ENCODE measurements at regions not wholly inside any gene's neighbourhood (a gene's known extent, or its start where the extent isn't known, plus 50 kb on each side); places are given as distances from the start of the nearest gene placed in this dataset.

- TF ChIP-seq POU6F1 (CRISPR knock-in tag; IDR thresholded peaks at IDR 0.05; ENCODE audit: borderline replicate concordance, low read depth) = no peak
- no peak for TF ChIP-seq PPARA (CRISPR knock-in tag; IDR thresholded peaks at IDR 0.05; ENCODE audit: borderline replicate concordance)
- no peak for TF ChIP-seq ZFP3 (CRISPR knock-in tag; IDR thresholded peaks at IDR 0.05)
- no peak for TF ChIP-seq GLIS3 (CRISPR knock-in tag; IDR thresholded peaks at IDR 0.05)
- TF ChIP-seq ARNTL (CRISPR knock-in tag; IDR thresholded peaks at IDR 0.05; ENCODE audit: borderline replicate concordance, low read depth) = no peak
- TF ChIP-seq ZNF8 (CRISPR knock-in tag; IDR thresholded peaks at IDR 0.05) = no peak
- no peak for TF ChIP-seq SNAI2 (CRISPR knock-in tag; IDR thresholded peaks at IDR 0.05)
- TF ChIP-seq OSR1 (CRISPR knock-in tag; IDR thresholded peaks at IDR 0.05) = no peak
- TF ChIP-seq ZNF70 (CRISPR knock-in tag; IDR thresholded peaks at IDR 0.05) = no peak
- TF ChIP-seq ZC3H10 (CRISPR knock-in tag; IDR thresholded peaks at IDR 0.05) = no peak
Observed at GRCh38 chr6:156485150-156485549, 292.0 kb upstream of the ARID1B start (continued).

- TF ChIP-seq ZFP3 (CRISPR knock-in tag; IDR thresholded peaks at IDR 0.05) (no peak), CSRNP3 (CRISPR knock-in tag; IDR thresholded peaks at IDR 0.05) (no peak), PATZ1 (CRISPR knock-in tag; IDR thresholded peaks at IDR 0.05; ENCODE audit: borderline replicate concordance) (no peak), ZNF565 (CRISPR knock-in tag; conservative IDR thresholded peaks at IDR 0.05; ENCODE audit: low read depth) (no peak), ZNF8 (CRISPR knock-in tag; IDR thresholded peaks at IDR 0.05) (no peak), ZFP30 (CRISPR knock-in tag; IDR thresholded peaks at IDR 0.05) (no peak), ZNF70 (CRISPR knock-in tag; IDR thresholded peaks at IDR 0.05) (no peak), TCF4 (CRISPR knock-in tag; IDR thresholded peaks at IDR 0.05; ENCODE audit: borderline replicate concordance) (no peak), CSDC2 (CRISPR knock-in tag; IDR thresholded peaks at IDR 0.05) (no peak), ZC3H10 (CRISPR knock-in tag; IDR thresholded peaks at IDR 0.05) (no peak), ARNTL (CRISPR knock-in tag; IDR thresholded peaks at IDR 0.05; ENCODE audit: borderline replicate concordance, low read depth) (no peak), ISL1 (CRISPR knock-in tag; IDR thresholded peaks at IDR 0.05) (no peak)
- no peak for ATAC-seq
Observed at GRCh38 chr6:156474507-156475120, 302.6 kb upstream of the ARID1B start.

- no peak for ATAC-seq
- TF ChIP-seq ZFP3 (CRISPR knock-in tag; IDR thresholded peaks at IDR 0.05) (no peak), OSR1 (CRISPR knock-in tag; IDR thresholded peaks at IDR 0.05) (no peak), ISL1 (CRISPR knock-in tag; IDR thresholded peaks at IDR 0.05) (no peak), GLIS3 (CRISPR knock-in tag; IDR thresholded peaks at IDR 0.05) (no peak), TSHZ2 (CRISPR knock-in tag; IDR thresholded peaks at IDR 0.05) (no peak), TCF4 (CRISPR knock-in tag; IDR thresholded peaks at IDR 0.05; ENCODE audit: borderline replicate concordance) (no peak), TOX (CRISPR knock-in tag; IDR thresholded peaks at IDR 0.05; ENCODE audit: borderline replicate concordance) (no peak), ZNF8 (CRISPR knock-in tag; IDR thresholded peaks at IDR 0.05) (no peak), BACH2 (CRISPR knock-in tag; IDR thresholded peaks at IDR 0.05; ENCODE audit: borderline replicate concordance) (no peak), ZNF565 (CRISPR knock-in tag; conservative IDR thresholded peaks at IDR 0.05; ENCODE audit: low read depth) (no peak), POU6F1 (CRISPR knock-in tag; IDR thresholded peaks at IDR 0.05; ENCODE audit: borderline replicate concordance, low read depth) (no peak), SNAI2 (CRISPR knock-in tag; IDR thresholded peaks at IDR 0.05) (no peak)
Observed at GRCh38 chr6:156471000-156471399, 306.2 kb upstream of the ARID1B start.
